Glomerular endothelial cell (primary cell): ENCODE measurements at regions not wholly inside any gene's neighbourhood (a gene's known extent, or its start where the extent isn't known, plus 50 kb on each side); places are given as distances from the start of the nearest gene placed in this dataset.

Experiments used
- DNase-seq: peaks from one replicate; pipeline ENCODE4 v3.0.0-alpha.2; 2011; ENCODE audit warnings: low read depth, low spot score; ENCODE audit errors: extremely low read depth

GRCh38 chr10:111706331-111706730 is 477.2 kb downstream of the GPAM start:
- no peak for DNase-seq

GRCh38 chr10:111707076-111707475 is 476.5 kb downstream of the GPAM start:
- no peak for DNase-seq

- no peak for DNase-seq
Measured at GRCh38 chr10:111709603-111710002, 474.0 kb downstream of the GPAM start.

GRCh38 chr10:111716032-111716431 is 467.5 kb downstream of the GPAM start:
- no peak for DNase-seq

- no peak for DNase-seq
Measured at GRCh38 chr10:111724121-111724520, 459.4 kb downstream of the GPAM start.

- DNase-seq = no peak
Measured at GRCh38 chr10:111725050-111725449, 458.5 kb downstream of the GPAM start.

- DNase-seq = no peak
Measured at GRCh38 chr10:111732166-111732785, 451.3 kb downstream of the GPAM start.

GRCh38 chr10:111739125-111739873 is 444.3 kb downstream of the GPAM start:
- DNase-seq = no peak

GRCh38 chr10:111739874-111740139 is 443.8 kb downstream of the GPAM start:
- no peak for DNase-seq

- DNase-seq = no peak
Measured at GRCh38 chr10:111745982-111746381, 437.6 kb downstream of the GPAM start.

- no peak for DNase-seq
Measured at GRCh38 chr10:111747751-111748150, 435.8 kb downstream of the GPAM start.

GRCh38 chr10:111748184-111748583 is 435.4 kb downstream of the GPAM start:
- no peak for DNase-seq

- no peak for DNase-seq
Measured at GRCh38 chr10:111750165-111750849, 433.3 kb downstream of the GPAM start.

GRCh38 chr10:111756217-111757061 is 427.1 kb downstream of the GPAM start:
- DNase-seq = no peak

- no peak for DNase-seq
Measured at GRCh38 chr10:111758593-111758992, 425.0 kb downstream of the GPAM start.

GRCh38 chr10:111762114-111762513 is 421.5 kb downstream of the GPAM start:
- DNase-seq = no peak

- no peak for DNase-seq
Measured at GRCh38 chr10:111765216-111765615, 418.3 kb downstream of the GPAM start.

GRCh38 chr10:111766464-111766863 is 417.1 kb downstream of the GPAM start:
- no peak for DNase-seq

- DNase-seq = no peak
Measured at GRCh38 chr10:111767661-111768060, 415.9 kb downstream of the GPAM start.

- DNase-seq = no peak
Measured at GRCh38 chr10:111773950-111774349, 409.6 kb downstream of the GPAM start.

GRCh38 chr10:111774486-111774885 is 409.1 kb downstream of the GPAM start:
- DNase-seq = no peak
